IMR-90 (cell line): ENCODE measurements at regions not wholly inside any gene's neighbourhood (a gene's known extent, or its start where the extent isn't known, plus 50 kb on each side); places are given as distances from the start of the nearest gene placed in this dataset.

Experiments used
- ATAC-seq: fragments of 200-7000 bp; cut with Tn5 transposase; 2 replicates; pipeline ENCODE4 v1.9.1; 2020; ENCODE audit warnings: low read depth, mild to moderate bottlenecking, moderate library complexity
- BruUV-seq: library from RNA; stranded (reverse); fragments of 400-500 nt; replicated peaks from 2 replicates; lab custom pipeline; 2021; lab: Mats Ljungman, UMichigan
- CTCF ChIA-PET: fragments of 300-600 bp; formaldehyde crosslinking; extraction: SDS; loops from one replicate; lab custom pipeline; 2021; ENCODE audit warnings: antibody characterized with exemption; lab: Yijun Ruan, JAX
- POLR2A ChIA-PET: fragments of 300-600 bp; sonication (Branson Sonifier 250); formaldehyde crosslinking; loops from one replicate; lab custom pipeline; 2022; ENCODE audit warnings: antibody characterized with exemption; ENCODE audit not compliant: unreplicated experiment; lab: Charles Lee
- DNase-seq: peaks from one replicate; pipeline ENCODE4 v3.0.0; 2013
- H2AFZ ChIP-seq: replicated peaks from 2 replicates; pipeline ENCODE3; 2013; ENCODE audit warnings: low read length, mild to moderate bottlenecking; ENCODE audit not compliant: poor library complexity
- H2AK5ac ChIP-seq: 2 replicates; pipeline ENCODE4 v1.6.1; 2013; ENCODE audit warnings: low read depth, low read length, inconsistent platforms
- H2AK9ac ChIP-seq: replicated peaks from 2 replicates; pipeline ENCODE3; 2013; ENCODE audit warnings: mild to moderate bottlenecking, low read depth, low read length, moderate library complexity; ENCODE audit not compliant: poor library complexity
- H2BK120ac ChIP-seq: 2 replicates; pipeline ENCODE4 v1.6.1; 2013; ENCODE audit warnings: low read depth, low read length, inconsistent platforms
- H2BK15ac ChIP-seq: 3 replicates; pipeline ENCODE4 v1.6.1; 2013; ENCODE audit warnings: low read depth, low read length, inconsistent platforms
- H2BK20ac ChIP-seq: 2 replicates; pipeline ENCODE4 v1.6.1; 2013; ENCODE audit warnings: low read depth, mild to moderate bottlenecking, inconsistent platforms, low read length, moderate library complexity
- H2BK5ac ChIP-seq: 2 replicates; pipeline ENCODE4 v1.6.1; 2013; ENCODE audit warnings: mild to moderate bottlenecking, low read depth, low read length, inconsistent platforms; ENCODE audit not compliant: poor library complexity, severe bottlenecking
- H3K14ac ChIP-seq: replicated peaks from 2 replicates; pipeline ENCODE4 v1.6.1; 2013; ENCODE audit warnings: low read depth, low read length, inconsistent platforms
- H3K18ac ChIP-seq: 2 replicates; pipeline ENCODE4 v1.6.1; 2013; ENCODE audit warnings: low read depth, low read length, control low read depth
- H3K23ac ChIP-seq: 2 replicates; pipeline ENCODE4 v1.6.1; 2013; ENCODE audit warnings: low read depth, low read length, inconsistent platforms
- H3K27ac ChIP-seq: 2 replicates; pipeline ENCODE4 v1.5.1; 2013; ENCODE audit warnings: mild to moderate bottlenecking, control low read depth, low read length; ENCODE audit not compliant: insufficient read depth
- H3K27me3 ChIP-seq: 2 replicates; pipeline ENCODE4 v1.6.1; 2013; ENCODE audit warnings: low read length; ENCODE audit not compliant: control insufficient read depth, insufficient read depth
- H3K36me3 ChIP-seq: 2 replicates; pipeline ENCODE4 v1.6.1; 2013; ENCODE audit warnings: low read length, mixed read lengths; ENCODE audit not compliant: control insufficient read depth, insufficient read depth
- H3K4ac ChIP-seq: 2 replicates; pipeline ENCODE4 v1.6.1; 2013; ENCODE audit warnings: low read depth, low read length, inconsistent platforms
- H3K4me1 ChIP-seq: 2 replicates; pipeline ENCODE4 v1.6.1; 2013; ENCODE audit warnings: low read length, mixed read lengths; ENCODE audit not compliant: control insufficient read depth, insufficient read depth
- H3K4me2 ChIP-seq: 2 replicates; pipeline ENCODE4 v1.6.1; 2013; ENCODE audit warnings: low read depth, mild to moderate bottlenecking, control low read depth, low read length, moderate library complexity
- H3K4me3 ChIP-seq: 2 replicates; pipeline ENCODE4 v1.5.1; 2013; ENCODE audit warnings: low read depth, mild to moderate bottlenecking, control low read depth, low read length, moderate library complexity; ENCODE audit not compliant: insufficient read depth
- H3K56ac ChIP-seq: 2 replicates; pipeline ENCODE4 v1.6.1; 2013; ENCODE audit warnings: low read length, inconsistent platforms; ENCODE audit not compliant: insufficient read depth; ENCODE audit errors: extremely low read depth
- H3K79me1 ChIP-seq, 2 experiments: 2 replicates each; pipeline ENCODE4 v1.6.1; 2013; ENCODE audit warnings: low read length in 2 of 2, inconsistent platforms in 1 of 2, low read depth in 1 of 2
- H3K9ac ChIP-seq: 2 replicates; pipeline ENCODE4 v1.6.1; 2013; ENCODE audit warnings: low read depth, low read length, control low read depth
- H3K9me1 ChIP-seq: 2 replicates; pipeline ENCODE4 v1.6.1; 2013; ENCODE audit warnings: low read length, inconsistent platforms; ENCODE audit not compliant: insufficient read depth
- H3K9me3 ChIP-seq: 2 replicates; pipeline ENCODE4 v1.6.1; 2013; ENCODE audit warnings: low read length; ENCODE audit not compliant: control insufficient read depth, insufficient read depth
- H4K20me1 ChIP-seq: 2 replicates; pipeline ENCODE4 v1.6.1; 2013; ENCODE audit warnings: low read length, inconsistent platforms; ENCODE audit not compliant: insufficient read depth
- H4K5ac ChIP-seq: 2 replicates; pipeline ENCODE4 v1.6.1; 2013; ENCODE audit warnings: mild to moderate bottlenecking, low read depth, low read length, control low read depth
- H4K8ac ChIP-seq, 2 experiments: 2 replicates each; pipeline ENCODE4 v1.6.1; 2013; ENCODE audit warnings: low read depth in 2 of 2, low read length in 2 of 2, control low read depth in 1 of 2, inconsistent platforms in 1 of 2
- H4K91ac ChIP-seq: 2 replicates; pipeline ENCODE4 v1.6.1; 2013; ENCODE audit warnings: low read depth, low read length, inconsistent platforms; ENCODE audit not compliant: insufficient read depth
- BHLHE40 ChIP-seq: fragments of 150-350 bp; IDR thresholded peaks from 2 replicates; pipeline ENCODE4 v1.6.1; 2016; ENCODE audit warnings: mild to moderate bottlenecking, low read depth, low read length
- CEBPB ChIP-seq: IDR thresholded peaks from 2 replicates; pipeline ENCODE4 v1.6.1; 2012; ENCODE audit warnings: low read depth, low read length, improper control_type of control experiment
- MAZ ChIP-seq: IDR thresholded peaks from 2 replicates; pipeline ENCODE4 v1.6.1; 2012; ENCODE audit warnings: low read depth, mild to moderate bottlenecking, low read length, improper control_type of control experiment, moderate library complexity, borderline replicate concordance
- MXI1 ChIP-seq: IDR thresholded peaks from 2 replicates; pipeline ENCODE4 v1.6.1; 2012; ENCODE audit warnings: low read depth, mild to moderate bottlenecking, low read length, moderate library complexity, borderline replicate concordance
- NFE2L2 ChIP-seq: fragments of 150-350 bp; IDR thresholded peaks from 2 replicates; pipeline ENCODE4 v1.6.1; 2016; ENCODE audit warnings: low read depth, mild to moderate bottlenecking, low read length
- POLR2A ChIP-seq: IDR thresholded peaks from 2 replicates; pipeline ENCODE4 v1.6.1; 2012; ENCODE audit warnings: mild to moderate bottlenecking, low read depth, low read length
- RAD21 ChIP-seq: IDR thresholded peaks from 2 replicates; pipeline ENCODE4 v1.6.1; 2012; ENCODE audit warnings: low read length, improper control_type of control experiment
- RCOR1 ChIP-seq: IDR thresholded peaks from 2 replicates; pipeline ENCODE4 v1.6.1; 2012; ENCODE audit warnings: mild to moderate bottlenecking, low read length, improper control_type of control experiment; ENCODE audit not compliant: insufficient replicate concordance
- RFX5 ChIP-seq: IDR thresholded peaks from 2 replicates; pipeline ENCODE4 v1.8.0; 2012; ENCODE audit warnings: low read depth, mild to moderate bottlenecking, low read length, moderate library complexity
- USF2 ChIP-seq: fragments of 150-350 bp; IDR thresholded peaks from 2 replicates; pipeline ENCODE4 v1.6.1; 2017; ENCODE audit warnings: mild to moderate bottlenecking, antibody characterized with exemption, low read length, low read depth
- WGBS, 2 experiments: methylation state at CpG; one replicate each; pipeline versions ENCODE4 v1.1.5 to v1.1.7; 2013; ENCODE audit warnings: missing lambda C conversion rate in 2 of 2; ENCODE audit not compliant: insufficient read length in 1 of 2; ENCODE audit errors: extremely low coverage in 2 of 2; 5-methylcytosine and 5-hydroxymethylcytosine counted together
- dilution Hi-C: fragments of 300-500 bp; cut with HindIII; formaldehyde crosslinking; loops from one replicate; pipeline ENCODE4 v1.14.3; 2018; ENCODE audit warnings: low sequenced_read_pairs; ENCODE audit not compliant: unreplicated experiment
- in situ Hi-C: fragments of 300-500 bp; cut with MboI; formaldehyde crosslinking; loops from 3 replicates; pipeline ENCODE4 v1.14.3; 2019; ENCODE audit warnings: low sequenced_read_pairs, inconsistent platforms, mixed read lengths
- intact Hi-C: fragments of 100-400 bp; cut with micrococcal nuclease; formaldehyde crosslinking; loops from 2 replicates; pipeline ENCODE4 v1.10.0; 2022

GRCh38 chr9:81150016-81150625 is 539.2 kb downstream of the TLE1 start:
- Histone ChIP-seq H2AFZ (no peak overlapping the region), H2BK20ac (no peak overlapping the region), H3K4me1 (peaks cover 2% of the 10 kb centered on the region; the same call in 1 of the 2 replicates), H3K79me1 (no peaks in the 10 kb centered on the region), H3K4me2 (no peak overlapping the region), H3K9me1 (peaks cover 3% of the 10 kb centered on the region; the same call in 1 of the 2 replicates), H4K5ac (no peak overlapping the region), H3K14ac (no peak overlapping the region; the same call in 1 of the 2 replicates), H3K9ac (no peak overlapping the region), H3K4me3 (no peak overlapping the region), H3K27ac (no peak overlapping the region), H3K27me3 (no peaks in the 10 kb centered on the region), H4K91ac (no peak overlapping the region), H4K20me1 (no peaks in the 10 kb centered on the region), H2BK5ac (no peak overlapping the region), H2AK9ac (no peak overlapping the region), H2BK15ac (no peak overlapping the region), H3K56ac (no peak overlapping the region), H3K18ac (no peak overlapping the region), H3K9me3 (peaks cover 3% of the 10 kb centered on the region; the same call in 1 of the 2 replicates), H3K4ac (no peak overlapping the region), H3K23ac (no peak overlapping the region), H3K36me3 (no peaks in the 10 kb centered on the region), H2BK120ac (no peak overlapping the region), H4K8ac (no peak overlapping the region), H2AK5ac (no peak overlapping the region)
- ChIA-PET CTCF (interaction anchor here (1.5 kb wide), 1 partner anchor 12 kb away, joined by 3 read pairs; no protein-coding TSS in a partner anchor), POLR2A (no interaction called here)
- no TSS peak for BruUV-seq
- intact Hi-C loops: no loop called here
- DNase-seq (peak; percentile 7), ATAC-seq (no peak)
- no CpG with 5 or more reads among the region's 2 CpGs for WGBS, 2 experiments
- dilution Hi-C loops: no loop called here
- in situ Hi-C loops: no loop called here
- TF ChIP-seq RFX5 (no peak), MXI1 (no peak), NFE2L2 (no peak), USF2 (no peak), MAZ (no peak), BHLHE40 (no peak), POLR2A (no peak), RCOR1 (no peak), CEBPB (no peak), RAD21 (no peak)
